Ovary (tissue), 3 donors: ENCODE measurements at regions not wholly inside any gene's neighbourhood (a gene's known extent, or its start where the extent isn't known, plus 50 kb on each side); places are given as distances from the start of the nearest gene placed in this dataset.

ENCODE experiments used
- EP300 ChIP-seq: sonication (generic); formaldehyde crosslinking; IDR thresholded peaks from one replicate; pipeline ENCODE4 v1.6.1; 2017; ENCODE audit warnings: antibody characterized with exemption
- POLR2A ChIP-seq: fragments of 450-650 bp; IDR thresholded peaks from one replicate; pipeline ENCODE4 v1.6.1; 2017; ENCODE audit warnings: antibody characterized with exemption, mild to moderate bottlenecking, moderate library complexity
- TF ChIP-seq, protein P1 (sequence below), 3 donors: fragments of 450-650 bp in 2 of 3; fragments of 200-600 bp in 1 of 3; IDR thresholded peaks; one replicate each; pipeline versions ENCODE4 v1.5.1 to v1.8.0; 2016 to 2022; ENCODE audit warnings: antibody characterized with exemption in 3 of 3, mild to moderate bottlenecking in 1 of 3
- donor health status: DM: no; HTN: no; CAD: no.

DNA sequence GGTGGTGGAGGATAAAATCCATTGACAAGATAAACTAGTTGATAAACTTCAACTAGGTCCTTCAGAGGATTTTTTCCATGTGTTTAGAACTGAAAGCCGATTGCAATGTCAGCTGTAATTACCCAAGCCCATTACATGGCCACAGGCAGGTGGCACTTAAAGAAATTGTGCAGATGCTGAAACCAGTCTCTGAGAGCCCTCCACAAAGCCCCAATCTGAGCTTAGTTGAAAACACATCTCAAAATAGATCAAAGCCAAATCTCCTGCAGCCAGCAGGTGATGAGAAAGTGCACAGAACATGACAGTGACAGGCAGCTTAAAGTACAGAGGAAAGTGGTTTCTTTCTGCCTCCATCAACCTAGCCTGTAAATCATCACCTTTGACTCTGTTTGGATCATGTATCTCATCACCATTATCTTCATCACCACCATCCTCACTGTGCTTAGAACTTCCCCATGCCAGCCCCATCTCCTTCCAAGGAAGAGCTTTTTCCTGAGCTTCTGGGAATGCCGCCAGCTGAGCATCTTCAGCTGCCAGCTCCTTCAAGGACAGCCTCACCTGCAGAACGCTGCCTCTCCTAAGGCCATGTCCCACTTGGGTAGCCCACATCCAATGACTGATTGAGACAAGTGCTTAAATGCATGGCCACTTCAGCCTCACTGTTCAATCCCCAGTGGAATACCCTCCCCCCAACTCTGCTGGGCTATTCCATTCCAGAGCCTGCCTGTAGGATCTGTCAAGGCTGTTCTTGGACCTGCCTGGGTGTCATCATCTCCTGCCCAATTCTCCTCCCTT lies 219.5 kb upstream of the TMEM132C start:
- TF ChIP-seq, protein P1, sequence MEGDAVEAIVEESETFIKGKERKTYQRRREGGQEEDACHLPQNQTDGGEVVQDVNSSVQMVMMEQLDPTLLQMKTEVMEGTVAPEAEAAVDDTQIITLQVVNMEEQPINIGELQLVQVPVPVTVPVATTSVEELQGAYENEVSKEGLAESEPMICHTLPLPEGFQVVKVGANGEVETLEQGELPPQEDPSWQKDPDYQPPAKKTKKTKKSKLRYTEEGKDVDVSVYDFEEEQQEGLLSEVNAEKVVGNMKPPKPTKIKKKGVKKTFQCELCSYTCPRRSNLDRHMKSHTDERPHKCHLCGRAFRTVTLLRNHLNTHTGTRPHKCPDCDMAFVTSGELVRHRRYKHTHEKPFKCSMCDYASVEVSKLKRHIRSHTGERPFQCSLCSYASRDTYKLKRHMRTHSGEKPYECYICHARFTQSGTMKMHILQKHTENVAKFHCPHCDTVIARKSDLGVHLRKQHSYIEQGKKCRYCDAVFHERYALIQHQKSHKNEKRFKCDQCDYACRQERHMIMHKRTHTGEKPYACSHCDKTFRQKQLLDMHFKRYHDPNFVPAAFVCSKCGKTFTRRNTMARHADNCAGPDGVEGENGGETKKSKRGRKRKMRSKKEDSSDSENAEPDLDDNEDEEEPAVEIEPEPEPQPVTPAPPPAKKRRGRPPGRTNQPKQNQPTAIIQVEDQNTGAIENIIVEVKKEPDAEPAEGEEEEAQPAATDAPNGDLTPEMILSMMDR (IDR thresholded peaks at IDR 0.05) = no peak
- TF ChIP-seq POLR2A (no peak), EP300 (no peak)
